Adrenal gland (tissue), 9 donors: ENCODE measurements at regions not wholly inside any gene's neighbourhood (a gene's known extent, or its start where the extent isn't known, plus 50 kb on each side); places are given as distances from the start of the nearest gene placed in this dataset.

Source experiments
- DNase-seq, 7 donors: peaks; one replicate each; pipeline ENCODE4 v3.0.0-alpha.2; 2019 to 2020
- H3K27ac ChIP-seq, 5 donors: fragments of 200-600 bp; sonication (generic) in 4 of 5; 1 replicate in 3 of 5; 2 replicates in 2 of 5; pipeline versions ENCODE4 v1.5.1 to v1.8.0; 2016 to 2020; ENCODE audit warnings: mild to moderate bottlenecking in 1 of 5
- H3K27me3 ChIP-seq: fragments of 200-600 bp; 2 replicates; pipeline ENCODE4 v1.8.0; 2021
- H3K36me3 ChIP-seq, 2 donors: fragments of 200-600 bp; replicated peaks in 1 of 2; 1 replicate in 1 of 2; 2 replicates in 1 of 2; pipeline versions ENCODE4 v1.5.1 to v1.8.0; 2018 to 2022
- H3K4me1 ChIP-seq, 2 donors: fragments of 200-600 bp; replicated peaks in 1 of 2; 1 replicate in 1 of 2; 2 replicates in 1 of 2; pipeline versions ENCODE4 v1.5.1 to v1.8.0; 2018 to 2021
- H3K4me3 ChIP-seq, 4 donors: fragments of 200-600 bp; sonication (generic) in 3 of 4; one replicate each; pipeline ENCODE4 v1.5.1; 2016 to 2018
- H3K9me3 ChIP-seq, 3 donors: fragments of 200-600 bp; sonication (generic) in 1 of 3; replicated peaks in 1 of 3; 1 replicate in 2 of 3; 2 replicates in 1 of 3; pipeline versions ENCODE4 v1.5.1 to v1.8.0; 2016 to 2021
- CTCF ChIP-seq, 6 experiments: fragments of 450-650 bp in 4 of 6; fragments of 200-600 bp in 2 of 6; sonication (generic) in 1 of 6; IDR thresholded peaks; 1 replicate in 5 of 6; 2 replicates in 1 of 6; pipeline versions ENCODE4 v1.5.1 to v1.8.0; 2016 to 2021; ENCODE audit warnings: antibody characterized with exemption in 6 of 6, mild to moderate bottlenecking in 2 of 6, moderate library complexity in 1 of 6
- POLR2A ChIP-seq, 2 donors: fragments of 450-650 bp; IDR thresholded peaks; one replicate each; pipeline ENCODE4 v1.6.1; 2017; ENCODE audit warnings: antibody characterized with exemption in 2 of 2, mild to moderate bottlenecking in 2 of 2, moderate library complexity in 1 of 2
- WGBS, 4 donors: extraction: QIAGEN DNeasy Blood & Tissue Kit in 2 of 4; methylation state at CpG; one replicate each; pipeline versions ENCODE4 v1.1.5 to v1.1.7; 2013 to 2017; 5-methylcytosine and 5-hydroxymethylcytosine counted together
- intact Hi-C, 2 donors: fragments of 100-400 bp; cut with DNase I; formaldehyde crosslinking; loops; one replicate each; pipeline versions ENCODE4 v1.14.1 to v1.15.0; 2022 to 2023
- donor health status: healthy with polysubstance abuse.
- donor health status: Bipolar disorder and iron deficiency.
- donor health status: DM: yes; HTN: yes; CAD: no.
- donor health status: DM: no; HTN: no; CAD: no.
- donor health status: DM: no; HTN: no; CAD: no.

GRCh38 chr5:82480331-82480730, 202.2 kb upstream of the RPS23 start:
- no peaks in the 10 kb centered on the region for H3K4me1 ChIP-seq
- intact Hi-C loops = no loop called here

GRCh38 chr5:82476155-82476554, 198.0 kb upstream of the RPS23 start:
- H3K36me3 ChIP-seq = no peaks in the 10 kb centered on the region
- no peaks in the 10 kb centered on the region for H3K4me1 ChIP-seq
- WGBS, 4 donors = 88 to 95% (median 91%) methylated on average over 1 of the region's 1 CpG
- no peak overlapping the region for H3K4me3 ChIP-seq
- no peak for DNase-seq
- no peak for TF ChIP-seq CTCF (IDR thresholded peaks at IDR 0.05)
- TF ChIP-seq POLR2A (IDR thresholded peaks at IDR 0.05) = no peak
- no peaks in the 10 kb centered on the region for H3K27me3 ChIP-seq
- H3K27ac ChIP-seq = no peak overlapping the region
- intact Hi-C loops = no loop called here
- no peaks in the 10 kb centered on the region for H3K9me3 ChIP-seq

More at GRCh38 chr5:82480331-82480730, 202.2 kb upstream of the RPS23 start:
- no peak overlapping the region for H3K4me3 ChIP-seq
- H3K27ac ChIP-seq = no peak overlapping the region
- no peak for TF ChIP-seq POLR2A (IDR thresholded peaks at IDR 0.05)
- DNase-seq = no peak
- H3K27me3 ChIP-seq = no peaks in the 10 kb centered on the region
- no peaks in the 10 kb centered on the region for H3K9me3 ChIP-seq
- no peaks in the 10 kb centered on the region for H3K36me3 ChIP-seq
- 90 to 93% (median 91%) methylated on average over 4 of the region's 4 CpGs for WGBS, 4 donors

- Histone ChIP-seq H3K36me3 (no peaks in the 10 kb centered on the region), H3K27ac (no peak overlapping the region), H3K4me3 (no peak overlapping the region), H3K4me1 (no peaks in the 10 kb centered on the region), H3K27me3 (no peaks in the 10 kb centered on the region), H3K9me3 (no peaks in the 10 kb centered on the region)
- intact Hi-C loops = no loop called here
- no peak for DNase-seq
- no peak for TF ChIP-seq CTCF (IDR thresholded peaks at IDR 0.05)
- no peak for TF ChIP-seq POLR2A (IDR thresholded peaks at IDR 0.05)
Observed at GRCh38 chr5:82473262-82473661, 195.1 kb upstream of the RPS23 start.

GRCh38 chr5:82470185-82470994, 192.2 kb upstream of the RPS23 start:
- no peak for TF ChIP-seq CTCF (IDR thresholded peaks at IDR 0.05)
- TF ChIP-seq POLR2A (IDR thresholded peaks at IDR 0.05) = no peak
- Histone ChIP-seq H3K27ac (no peak overlapping the region), H3K4me3 (no peak overlapping the region), H3K9me3 (no peaks in the 10 kb centered on the region), H3K36me3 (no peaks in the 10 kb centered on the region), H3K4me1 (peaks cover 0 to 5% of the 10 kb centered on the region in 2 donors), H3K27me3 (no peaks in the 10 kb centered on the region)
- intact Hi-C loops = no loop called here
- no peak for DNase-seq
- 88 to 90% (median 88%) methylated on average over 6 of the region's 6 CpGs for WGBS, 4 donors
